ENCODE measurements at regions not wholly inside any gene's neighbourhood (a gene's known extent, or its start where the extent isn't known, plus 50 kb on each side); places are given as distances from the start of the nearest gene placed in this dataset.

DNA sequence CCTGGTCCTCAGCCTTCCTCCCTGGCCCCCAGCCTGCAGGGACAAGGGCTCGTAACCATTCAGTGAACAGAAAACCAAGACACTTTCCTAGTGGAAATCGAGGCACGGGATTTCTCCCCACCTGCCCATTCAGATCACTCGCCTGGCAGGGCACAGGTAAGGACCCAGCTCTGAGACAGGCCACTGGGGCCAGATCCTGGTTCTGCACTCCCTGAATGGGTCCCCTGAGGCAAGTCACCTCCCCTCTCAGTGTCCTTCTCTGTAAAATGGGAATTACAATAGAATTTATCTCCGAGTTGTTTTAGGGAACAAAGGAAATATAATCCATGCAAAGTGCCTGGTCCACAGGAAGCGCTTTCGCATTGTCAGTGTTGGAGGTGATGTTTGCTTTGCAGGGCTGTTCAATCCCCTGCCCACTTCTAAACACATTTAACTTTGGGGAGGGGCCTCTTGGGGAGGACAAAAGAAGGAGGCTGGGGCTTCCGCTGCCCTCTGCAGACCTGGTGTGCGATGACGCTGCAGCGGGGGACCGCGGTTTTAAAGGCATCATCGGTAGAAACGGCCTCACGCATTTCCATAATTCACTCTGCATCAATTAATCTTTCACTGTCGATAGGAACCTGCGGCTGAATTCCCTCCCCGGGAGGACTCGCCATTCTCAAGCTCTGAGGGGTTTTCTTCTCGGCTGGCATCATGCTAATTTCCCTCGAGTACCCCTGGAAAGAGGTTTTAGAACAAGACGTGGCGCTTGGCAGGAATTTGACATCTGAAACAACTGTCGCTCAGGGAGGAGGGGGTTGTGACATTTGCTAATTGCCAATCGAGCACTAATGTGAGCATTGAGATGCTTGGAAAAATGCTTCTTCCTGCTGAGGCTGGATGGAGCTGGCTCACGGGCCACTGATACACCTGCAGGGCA lies 70.4 kb upstream of the FGF3 start:
- Histone ChIP-seq H3K27ac (no peak overlapping the region), H3K9me3 (ENCODE audit: severe bottlenecking) (no peaks in the 10 kb centered on the region), H3K27me3 (ENCODE audit: insufficient read depth, low read depth, severe bottlenecking) (no peaks in the 10 kb centered on the region), H3K36me3 (no peaks in the 10 kb centered on the region), H3K4me3 (ENCODE audit: low read depth, low read length) (no peak overlapping the region)
- DNase-seq = no peak
- TF ChIP-seq, protein P1, sequence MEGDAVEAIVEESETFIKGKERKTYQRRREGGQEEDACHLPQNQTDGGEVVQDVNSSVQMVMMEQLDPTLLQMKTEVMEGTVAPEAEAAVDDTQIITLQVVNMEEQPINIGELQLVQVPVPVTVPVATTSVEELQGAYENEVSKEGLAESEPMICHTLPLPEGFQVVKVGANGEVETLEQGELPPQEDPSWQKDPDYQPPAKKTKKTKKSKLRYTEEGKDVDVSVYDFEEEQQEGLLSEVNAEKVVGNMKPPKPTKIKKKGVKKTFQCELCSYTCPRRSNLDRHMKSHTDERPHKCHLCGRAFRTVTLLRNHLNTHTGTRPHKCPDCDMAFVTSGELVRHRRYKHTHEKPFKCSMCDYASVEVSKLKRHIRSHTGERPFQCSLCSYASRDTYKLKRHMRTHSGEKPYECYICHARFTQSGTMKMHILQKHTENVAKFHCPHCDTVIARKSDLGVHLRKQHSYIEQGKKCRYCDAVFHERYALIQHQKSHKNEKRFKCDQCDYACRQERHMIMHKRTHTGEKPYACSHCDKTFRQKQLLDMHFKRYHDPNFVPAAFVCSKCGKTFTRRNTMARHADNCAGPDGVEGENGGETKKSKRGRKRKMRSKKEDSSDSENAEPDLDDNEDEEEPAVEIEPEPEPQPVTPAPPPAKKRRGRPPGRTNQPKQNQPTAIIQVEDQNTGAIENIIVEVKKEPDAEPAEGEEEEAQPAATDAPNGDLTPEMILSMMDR (IDR thresholded peaks at IDR 0.05; ENCODE audit: low read depth, low read length) = no peak

DNA sequence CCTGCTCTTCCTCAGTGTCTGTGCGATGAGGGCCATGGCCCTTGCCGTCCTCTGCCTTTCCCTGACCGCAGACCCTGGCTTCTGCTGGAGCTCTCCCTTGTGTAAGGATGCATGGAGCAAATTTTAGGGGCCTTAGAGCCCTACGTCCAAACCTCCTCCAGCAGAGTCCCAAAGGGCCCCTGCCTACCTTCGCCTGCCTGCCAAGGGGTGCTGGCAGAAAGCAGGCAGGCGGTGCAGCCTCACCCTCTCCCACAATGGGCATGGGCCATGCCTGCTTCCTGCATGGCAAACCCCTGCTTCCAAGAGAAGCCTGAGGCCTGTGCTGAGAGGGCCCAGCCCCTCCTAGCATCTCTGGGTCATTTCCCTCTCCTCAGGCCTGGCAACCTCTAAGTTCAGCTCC lies 71.3 kb upstream of the FGF3 start:
- H3K4me3 ChIP-seq (ENCODE audit: low read depth, low read length) = no peak overlapping the region

DNA sequence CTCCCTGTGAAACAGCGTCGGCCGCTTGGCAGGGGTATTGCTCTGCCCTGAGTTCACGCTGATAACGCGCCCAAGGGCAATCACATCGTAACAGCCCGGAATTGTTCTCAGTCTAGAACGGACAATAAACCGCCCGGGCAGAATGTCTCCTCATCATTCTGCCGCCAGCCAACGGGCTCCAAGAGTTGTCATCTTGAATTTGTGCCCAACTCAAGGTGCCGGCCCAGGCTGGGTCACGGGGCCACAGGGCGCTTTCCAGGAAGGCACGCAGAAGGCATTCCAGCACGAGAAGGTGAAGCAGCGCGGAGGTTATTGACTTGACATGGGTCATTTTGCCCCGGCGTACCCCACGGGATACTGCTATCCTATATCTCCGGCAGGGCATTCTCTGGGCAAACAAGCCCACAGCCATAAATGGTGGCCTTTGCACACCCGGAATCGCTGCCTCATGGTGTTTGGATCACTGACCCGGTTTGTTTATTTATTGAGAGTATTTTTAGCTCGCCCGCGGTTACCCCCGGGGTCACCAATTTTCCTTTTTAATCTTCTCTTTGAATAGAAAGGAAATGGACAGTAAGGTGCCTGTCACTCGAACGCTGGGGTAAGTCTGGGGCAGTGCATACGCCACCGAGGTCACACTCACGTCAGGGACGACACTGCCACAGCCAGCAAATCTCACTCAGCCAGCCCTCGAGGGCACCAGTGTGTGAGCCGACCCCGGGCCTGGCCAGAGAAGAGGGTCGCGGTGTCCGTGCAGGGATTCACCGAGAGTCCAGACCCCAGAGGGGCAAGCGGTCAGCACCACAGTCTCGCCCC lies 72.4 kb upstream of the FGF3 start:
- DNase-seq = no peak
- Histone ChIP-seq H3K4me3 (ENCODE audit: low read depth, low read length) (no peak overlapping the region), H3K27me3 (ENCODE audit: insufficient read depth, low read depth, severe bottlenecking) (no peaks in the 10 kb centered on the region), H3K9me3 (ENCODE audit: severe bottlenecking) (no peaks in the 10 kb centered on the region), H3K36me3 (no peaks in the 10 kb centered on the region), H3K27ac (peak overlapping the region; percentile 96)
- TF ChIP-seq, protein P1 (IDR thresholded peaks at IDR 0.05; ENCODE audit: low read depth, low read length) = no peak

More for the DNA sequence above, 71.3 kb upstream of the FGF3 start:
- Histone ChIP-seq H3K27me3 (ENCODE audit: insufficient read depth, low read depth, severe bottlenecking) (no peaks in the 10 kb centered on the region), H3K27ac (no peak overlapping the region), H3K9me3 (ENCODE audit: severe bottlenecking) (no peaks in the 10 kb centered on the region), H3K36me3 (no peaks in the 10 kb centered on the region)
- no peak for DNase-seq
- TF ChIP-seq, protein P1 (IDR thresholded peaks at IDR 0.05; ENCODE audit: low read depth, low read length) = no peak

DNA sequence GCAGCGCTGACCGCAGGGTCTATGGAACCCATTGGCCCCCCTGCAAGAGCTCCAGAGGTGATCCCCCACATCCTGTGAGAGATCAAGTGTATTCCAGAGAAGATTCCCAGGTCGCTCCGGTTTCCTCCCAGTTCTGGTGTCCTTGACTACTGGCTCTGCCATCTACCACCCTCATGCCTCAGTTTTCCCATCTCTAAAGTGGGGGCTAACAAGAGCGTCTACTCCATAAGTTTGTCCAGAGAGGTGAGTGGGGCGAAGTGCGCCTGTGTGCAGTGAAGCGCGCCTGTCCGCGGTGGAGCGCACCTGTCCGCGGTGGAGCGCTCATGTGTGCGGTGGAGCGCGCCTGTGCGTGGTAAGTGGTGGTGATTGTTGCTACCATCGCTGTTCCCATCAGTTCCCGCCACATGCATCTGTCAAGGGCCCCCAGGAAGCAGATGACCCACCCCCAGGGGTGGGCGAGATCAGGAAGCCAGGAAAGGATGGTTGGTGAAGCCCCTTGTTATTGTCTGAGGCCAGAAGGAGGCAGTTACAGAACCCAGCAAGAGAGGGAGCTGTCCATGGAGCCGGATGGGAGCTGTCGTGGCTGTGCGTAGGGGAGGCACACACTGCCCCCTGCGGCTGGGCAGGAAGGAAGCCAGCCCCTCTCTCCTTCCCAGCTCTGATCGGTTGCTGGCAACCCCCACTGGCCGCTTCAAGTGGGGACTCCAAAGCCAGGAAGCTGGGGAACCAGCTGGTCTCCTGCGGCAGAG lies 73.2 kb upstream of the FGF3 start:
- no peaks in the 10 kb centered on the region for H3K27me3 ChIP-seq (ENCODE audit: insufficient read depth, low read depth, severe bottlenecking)
- DNase-seq = peak; percentile 76
- H3K4me3 ChIP-seq (ENCODE audit: low read depth, low read length) = peak overlapping the region; percentile 28

DNA sequence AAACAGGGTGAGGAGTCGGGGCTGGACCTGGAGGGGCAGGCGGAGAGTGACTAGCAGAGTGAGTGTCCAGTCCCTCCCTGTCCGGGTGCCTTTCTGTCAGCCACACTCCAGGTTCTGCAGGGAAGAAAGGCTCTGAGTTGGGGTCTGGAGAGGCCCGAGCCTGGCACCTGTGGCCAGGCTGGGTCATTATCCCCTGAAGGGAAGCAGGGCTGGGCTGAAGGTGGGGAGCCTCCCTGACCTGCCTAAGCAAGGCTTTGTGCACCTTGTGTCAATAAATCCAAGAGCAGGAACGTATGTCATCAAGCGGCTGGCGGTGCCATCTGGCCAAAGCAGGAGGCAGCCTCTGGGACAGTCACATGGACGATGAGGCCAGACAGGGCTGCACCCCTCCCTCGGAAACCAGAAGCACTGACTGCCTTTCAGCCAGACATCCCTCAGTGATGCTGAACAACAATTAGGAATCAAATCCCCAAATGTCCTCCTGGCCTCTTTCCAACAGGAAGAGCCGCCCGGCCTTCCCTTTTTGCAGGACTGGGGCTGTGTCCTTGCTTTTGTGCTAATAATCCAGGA lies 73.9 kb upstream of the FGF3 start:
- peak overlapping the region; percentile 96 for H3K27ac ChIP-seq
- H3K9me3 ChIP-seq (ENCODE audit: severe bottlenecking) = no peaks in the 10 kb centered on the region
- H3K27me3 ChIP-seq (ENCODE audit: insufficient read depth, low read depth, severe bottlenecking) = no peaks in the 10 kb centered on the region
- H3K36me3 ChIP-seq = no peaks in the 10 kb centered on the region
- TF ChIP-seq, protein P1 (IDR thresholded peaks at IDR 0.05; ENCODE audit: low read depth, low read length) = no peak
- peak; percentile 94 for DNase-seq
- peak overlapping the region; percentile 28 for H3K4me3 ChIP-seq (ENCODE audit: low read depth, low read length)

More for the DNA sequence above, 73.2 kb upstream of the FGF3 start:
- TF ChIP-seq, protein P1 (IDR thresholded peaks at IDR 0.05; ENCODE audit: low read depth, low read length) = peak; percentile 73
- Histone ChIP-seq H3K27ac (peak overlapping the region; percentile 96), H3K9me3 (ENCODE audit: severe bottlenecking) (no peaks in the 10 kb centered on the region), H3K36me3 (no peaks in the 10 kb centered on the region)
